K562 (cell line): ENCODE measurements at regions not wholly inside any gene's neighbourhood (a gene's known extent, or its start where the extent isn't known, plus 50 kb on each side); places are given as distances from the start of the nearest gene placed in this dataset.

Experiments
- ATAC-seq: fragments of 200-7000 bp; cut with Tn5 transposase; 3 replicates; pipeline ENCODE4 v1.9.1; 2020; ENCODE audit warnings: moderate library complexity
- BruUV-seq: library from RNA; stranded (reverse); fragments of 400-500 nt; replicated peaks from 2 replicates; lab custom pipeline; 2021; lab: Mats Ljungman, UMichigan
- CTCF ChIA-PET: fragments of 300-600 bp; formaldehyde crosslinking; extraction: SDS; loops from one replicate; lab custom pipeline; 2021; ENCODE audit warnings: low intra/inter-chr PET ratio; lab: Yijun Ruan, JAX
- POLR2A ChIA-PET: fragments of 300-600, 350-650 bp; sonication (Branson Sonifier 250); formaldehyde crosslinking; extraction: SDS; loops from one replicate; lab custom pipeline; 2021; ENCODE audit warnings: antibody characterized with exemption, inconsistent platforms; lab: Yijun Ruan, JAX
- DNase-seq, 4 experiments: peaks; one replicate each; pipeline versions ENCODE4 v3.0.0 to v3.0.0-alpha.2; 2011 to 2018; ENCODE audit warnings: low spot score in 3 of 4, mixed read lengths in 3 of 4; ENCODE audit errors: extremely low read depth in 1 of 4
- FAIRE-seq: peaks from 2 replicates; lab custom pipeline; 2011; peaks lifted over from hg19 to GRCh38; lab: Jason Lieb, UNC
- H2AFZ ChIP-seq: 2 replicates; pipeline ENCODE4 v1.6.0; 2011; ENCODE audit warnings: low read depth, low read length, control low read depth, inconsistent platforms
- H3K27ac ChIP-seq: fragments of 200-600 bp; 3 replicates; pipeline ENCODE4 v1.8.0; 2011; ENCODE audit warnings: low read depth, mild to moderate bottlenecking, control low read depth, inconsistent platforms, low read length, moderate library complexity, mixed read lengths; ENCODE audit errors: extremely low read depth
- H3K27me3 ChIP-seq, 2 experiments: fragments of 300-600 bp in 1 of 2; 2 replicates in 1 of 2; 3 replicates in 1 of 2; pipeline versions ENCODE4 v1.6.0 to v1.8.0; 2011; ENCODE audit warnings: inconsistent platforms in 2 of 2, low read length in 2 of 2, mild to moderate bottlenecking in 1 of 2, mixed read lengths in 1 of 2, moderate library complexity in 1 of 2; ENCODE audit not compliant: control insufficient read depth in 2 of 2, insufficient read depth in 2 of 2
- H3K36me3 ChIP-seq: fragments of 300-600 bp; 3 replicates; pipeline ENCODE4 v1.8.0; 2011; ENCODE audit warnings: mild to moderate bottlenecking, low read length, inconsistent platforms; ENCODE audit not compliant: control insufficient read depth, insufficient read depth
- H3K4me1 ChIP-seq, 2 experiments: fragments of 200-600 bp in 1 of 2; replicated peaks in 1 of 2; 2 replicates in 1 of 2; 3 replicates in 1 of 2; pipeline versions ENCODE4 v1.5.1 to v1.8.0; 2011; ENCODE audit warnings: inconsistent platforms in 2 of 2, low read length in 2 of 2, mild to moderate bottlenecking in 1 of 2, mixed read lengths in 1 of 2, moderate library complexity in 1 of 2; ENCODE audit not compliant: control insufficient read depth in 2 of 2, insufficient read depth in 2 of 2
- H3K4me2 ChIP-seq: 2 replicates; pipeline ENCODE4 v1.6.1; 2011; ENCODE audit warnings: low read length, control low read depth, inconsistent platforms, mixed read lengths; ENCODE audit not compliant: insufficient read depth
- H3K4me3 ChIP-seq: fragments of 200-600 bp; sonication (generic), shearing (Covaris generic); 2 replicates; pipeline ENCODE4 v1.5.1; 2016; ENCODE audit warnings: control low read depth, inconsistent platforms
- H3K79me2 ChIP-seq: fragments of 200-600 bp; 3 replicates; pipeline ENCODE4 v1.8.0; 2011; ENCODE audit warnings: low read length, inconsistent platforms; ENCODE audit not compliant: control insufficient read depth, insufficient read depth
- H3K9ac ChIP-seq, 2 experiments: 2 replicates each; pipeline versions ENCODE4 v1.6.0 to v1.6.1; 2011; ENCODE audit warnings: low read depth in 2 of 2, low read length in 2 of 2, control low read depth in 1 of 2, inconsistent platforms in 1 of 2, mild to moderate bottlenecking in 1 of 2, mixed read lengths in 1 of 2; ENCODE audit not compliant: insufficient read depth in 1 of 2
- H3K9me1 ChIP-seq: one replicate; pipeline ENCODE4 v1.6.0; 2011; ENCODE audit warnings: inconsistent platforms, mild to moderate bottlenecking, low read length, moderate library complexity; ENCODE audit not compliant: control insufficient read depth, insufficient read depth
- H3K9me3 ChIP-seq: replicated peaks from 2 replicates; pipeline ENCODE4 v1.5.1; 2011; ENCODE audit warnings: low read depth, low read length, inconsistent platforms; ENCODE audit not compliant: control insufficient read depth, insufficient read depth
- H4K20me1 ChIP-seq: replicated peaks from 2 replicates; pipeline ENCODE4 v1.6.1; 2011; ENCODE audit warnings: low read length, inconsistent platforms, mixed read lengths; ENCODE audit not compliant: control insufficient read depth, insufficient read depth
- CTCFL ChIP-seq: IDR thresholded peaks from 2 replicates; pipeline ENCODE4 v1.6.1; 2011; ENCODE audit warnings: borderline replicate concordance, low read depth, mild to moderate bottlenecking, moderate library complexity, low read length; ENCODE audit not compliant: insufficient read depth, poor library complexity, severe bottlenecking
- DIDO1 ChIP-seq: fragments of 450-650 bp; IDR thresholded peaks from 2 replicates; pipeline ENCODE4 v1.6.1; 2016; ENCODE audit warnings: low read depth, missing biosample characterization, missing genetic modification characterization
- FOXK2 ChIP-seq, 2 experiments: fragments of 450-650 bp; IDR thresholded peaks in 1 of 2; conservative IDR thresholded peaks in 1 of 2; 2 replicates each; pipeline ENCODE4 v1.6.1; 2016; ENCODE audit warnings: low read depth in 2 of 2, mild to moderate bottlenecking in 1 of 2
- GATA2 ChIP-seq: sonication (generic); formaldehyde crosslinking; IDR thresholded peaks from 2 replicates; pipeline ENCODE4 v1.4.0; 2020; ENCODE audit warnings: mild to moderate bottlenecking, missing genetic modification reagents
- GATAD2A ChIP-seq: fragments of 450-650 bp; IDR thresholded peaks from 2 replicates; pipeline ENCODE4 v1.6.1; 2017
- HNRNPLL ChIP-seq: fragments of 200-400 bp; formaldehyde crosslinking; IDR thresholded peaks from 2 replicates; pipeline ENCODE4 v1.6.1; 2017; ENCODE audit warnings: low read length, low read depth, mild to moderate bottlenecking; ENCODE audit not compliant: poor library complexity, severe bottlenecking
- KAT8 ChIP-seq: fragments of 450-650 bp; IDR thresholded peaks from 2 replicates; pipeline ENCODE4 v1.6.1; 2016; ENCODE audit warnings: low read depth, mild to moderate bottlenecking
- MAFK ChIP-seq: IDR thresholded peaks from 2 replicates; pipeline ENCODE4 v1.6.1; 2011; ENCODE audit warnings: low read length, improper control_type of control experiment
- MCM7 ChIP-seq, 2 experiments: fragments of 450-650 bp; IDR thresholded peaks; 2 replicates each; pipeline ENCODE4 v1.6.1; 2016 to 2018
- MEF2D ChIP-seq: conservative IDR thresholded peaks from 2 replicates; pipeline ENCODE4 v1.6.1; 2016; ENCODE audit warnings: low read depth, missing genetic modification characterization, missing compliant biosample characterization
- NFE2 ChIP-seq: IDR thresholded peaks from 2 replicates; pipeline ENCODE4 v1.6.1; 2014; ENCODE audit warnings: antibody characterized with exemption, low read depth
- ZFX ChIP-seq: sonication (generic); formaldehyde crosslinking; IDR thresholded peaks from 2 replicates; pipeline ENCODE4 v1.8.0; 2022; ENCODE audit warnings: mild to moderate bottlenecking, missing genetic modification reagents, moderate library complexity
- ZNF143 ChIP-seq: sonication (generic); formaldehyde crosslinking; IDR thresholded peaks from 2 replicates; pipeline ENCODE4 v1.9.0; 2022; ENCODE audit warnings: mild to moderate bottlenecking, missing genetic modification reagents
- ZNF280A ChIP-seq: fragments of 450-650 bp; IDR thresholded peaks from 2 replicates; pipeline ENCODE4 v1.6.1; 2018; ENCODE audit warnings: mild to moderate bottlenecking, low read depth; ENCODE audit not compliant: partially characterized antibody
- ZNF354B ChIP-seq: fragments of 250-450 bp; sonication (Bioruptor Pico); IDR thresholded peaks from 2 replicates; pipeline ENCODE4 v1.4.0; 2020
- ZNF507 ChIP-seq: conservative IDR thresholded peaks from 2 replicates; pipeline ENCODE4 v1.6.1; 2017; ENCODE audit warnings: missing genetic modification characterization, missing compliant biosample characterization
- ZNF583 ChIP-seq: fragments of 250-450 bp; sonication (Bioruptor Pico); IDR thresholded peaks from 2 replicates; pipeline ENCODE4 v1.4.0; 2020
- ZNF707 ChIP-seq: fragments of 250-450 bp; sonication (Bioruptor Pico); conservative IDR thresholded peaks from 2 replicates; pipeline ENCODE4 v1.8.0; 2022; ENCODE audit warnings: inconsistent platforms, mild to moderate bottlenecking, moderate library complexity
- WGBS: fragments of 100-300 bp; shearing (Covaris generic); methylation state at CpG from one replicate; pipeline ENCODE4 v1.1.6; 2016; ENCODE audit warnings: low coverage, mixed read lengths; ENCODE audit not compliant: insufficient coverage; ENCODE audit errors: missing lambda C conversion rate; 5-methylcytosine and 5-hydroxymethylcytosine counted together
- in situ Hi-C: fragments of 300-500 bp; cut with MboI; formaldehyde crosslinking; loops from 4 replicates; pipeline ENCODE4 v1.15.0; 2018; ENCODE audit warnings: inconsistent platforms, mixed read lengths
- intact Hi-C: fragments of 100-400 bp; cut with micrococcal nuclease; formaldehyde crosslinking; loops from 2 replicates; pipeline ENCODE4 v1.14.2; 2022

- no peak for TF ChIP-seq HNRNPLL
- TF ChIP-seq MAFK, result no peak
- TF ChIP-seq GATA2 (CRISPR knock-in tag), result no peak
- no peak for TF ChIP-seq ZNF583 (CRISPR knock-in tag)
- TF ChIP-seq MEF2D, result no peak
- TF ChIP-seq ZNF143, result no peak
- TF ChIP-seq ZNF507, result no peak
- TF ChIP-seq GATAD2A, result no peak
- TF ChIP-seq CTCFL, result no peak
- no peak for TF ChIP-seq ZNF354B (CRISPR knock-in tag)
Measured at GRCh38 chr6:142642651-142643050, 302.3 kb downstream of the HIVEP2 start (continued).

GRCh38 chr6:142644866-142645265 is 300.1 kb downstream of the HIVEP2 start:
- ChIA-PET CTCF (no interaction called here), POLR2A (no interaction called here)
- no peak overlapping the region for H3K4me2 ChIP-seq
- no peaks in the 10 kb centered on the region for H3K9me1 ChIP-seq
- ATAC-seq (no peak), DNase-seq (no peak), FAIRE-seq (no peak)
- no peaks in the 10 kb centered on the region for H3K4me1 ChIP-seq
- H2AFZ ChIP-seq, result no peak overlapping the region
- H3K27me3 ChIP-seq, result 0 out of 5 replicates have a peak, but pooled peaks cover 0 to 4% of the 10 kb centered on the region in 2 experiments
- intact Hi-C loops, result no loop called here
- H3K36me3 ChIP-seq, result no peaks in the 10 kb centered on the region
- H3K4me3 ChIP-seq, result no peak overlapping the region
- 0% methylated on average over 3 of the region's 3 CpGs for WGBS
- no peaks in the 10 kb centered on the region for H3K79me2 ChIP-seq
- no peaks in the 10 kb centered on the region for H3K9me3 ChIP-seq
- no TSS peak for BruUV-seq
- TF ChIP-seq FOXK2 (conservative IDR thresholded peaks at IDR 0.05 in 1 of 2, IDR thresholded peaks at IDR 0.05 in 1 of 2; ENCODE audit: low read depth in 2 of 2) (no peak), ZFX (CRISPR knock-in tag) (no peak), ZNF707 (CRISPR knock-in tag) (no peak), ZNF280A (no peak), DIDO1 (tag) (no peak), MCM7 (IDR thresholded peaks at IDR 0.05) (no peak), NFE2 (no peak), KAT8 (no peak)
- in situ Hi-C loops, result no loop called here
- H3K9ac ChIP-seq, result no peak overlapping the region
- H4K20me1 ChIP-seq, result no peaks in the 10 kb centered on the region
- H3K27ac ChIP-seq, result no peak overlapping the region
